Trophoblast cell (in vitro differentiated cells and primary cell): ENCODE measurements at regions not wholly inside any gene's neighbourhood (a gene's known extent, or its start where the extent isn't known, plus 50 kb on each side); places are given as distances from the start of the nearest gene placed in this dataset.

Source experiments
- DNase-seq, 2 donors: peaks; one replicate each; pipeline ENCODE4 v3.0.0-alpha.2; 2016
- H2AFZ ChIP-seq: 2 replicates; pipeline ENCODE4 v1.6.1; 2013; ENCODE audit warnings: low read length, moderate library complexity, mild to moderate bottlenecking; ENCODE audit not compliant: insufficient read depth, poor library complexity
- H2AK5ac ChIP-seq: 2 replicates; pipeline ENCODE4 v1.6.1; 2013; ENCODE audit warnings: mild to moderate bottlenecking, low read length
- H2BK120ac ChIP-seq: 2 replicates; pipeline ENCODE4 v1.6.1; 2013; ENCODE audit warnings: low read length, mild to moderate bottlenecking, moderate library complexity; ENCODE audit not compliant: insufficient read depth, poor library complexity
- H2BK12ac ChIP-seq: 2 replicates; pipeline ENCODE4 v1.6.1; 2013; ENCODE audit warnings: mild to moderate bottlenecking, low read length, moderate library complexity
- H2BK5ac ChIP-seq: 2 replicates; pipeline ENCODE4 v1.6.1; 2013; ENCODE audit warnings: low read length, low read depth, moderate library complexity, mild to moderate bottlenecking; ENCODE audit not compliant: poor library complexity
- H3K14ac ChIP-seq: 2 replicates; pipeline ENCODE4 v1.6.1; 2013; ENCODE audit warnings: mild to moderate bottlenecking, low read length
- H3K18ac ChIP-seq: 2 replicates; pipeline ENCODE4 v1.6.1; 2013; ENCODE audit warnings: mild to moderate bottlenecking, low read length
- H3K23ac ChIP-seq: 2 replicates; pipeline ENCODE4 v1.6.1; 2013; ENCODE audit warnings: low read length
- H3K27ac ChIP-seq: 2 replicates; pipeline ENCODE4 v1.5.1; 2013; ENCODE audit warnings: low read depth, mild to moderate bottlenecking, inconsistent platforms, low read length, moderate library complexity
- H3K27me3 ChIP-seq: 2 replicates; pipeline ENCODE4 v1.6.1; 2013; ENCODE audit warnings: inconsistent platforms, mild to moderate bottlenecking, low read length, moderate library complexity; ENCODE audit not compliant: insufficient read depth
- H3K36me3 ChIP-seq, 2 experiments: 1 replicate in 1 of 2; 2 replicates in 1 of 2; pipeline ENCODE4 v1.6.1; 2013; ENCODE audit warnings: low read length in 2 of 2, mild to moderate bottlenecking in 2 of 2, moderate library complexity in 1 of 2; ENCODE audit not compliant: insufficient read depth in 2 of 2, control insufficient read depth in 1 of 2
- H3K4ac ChIP-seq: 2 replicates; pipeline ENCODE4 v1.6.1; 2013; ENCODE audit warnings: low read depth, mild to moderate bottlenecking, low read length, moderate library complexity
- H3K4me1 ChIP-seq, 2 experiments: 1 replicate in 1 of 2; 2 replicates in 1 of 2; pipeline ENCODE4 v1.6.1; 2013; ENCODE audit warnings: low read length in 2 of 2, mild to moderate bottlenecking in 2 of 2, moderate library complexity in 1 of 2; ENCODE audit not compliant: insufficient read depth in 2 of 2, control insufficient read depth in 1 of 2
- H3K4me2 ChIP-seq: 2 replicates; pipeline ENCODE4 v1.6.1; 2013; ENCODE audit warnings: inconsistent platforms, mild to moderate bottlenecking, low read length, moderate library complexity
- H3K4me3 ChIP-seq: 2 replicates; pipeline ENCODE4 v1.5.1; 2013; ENCODE audit warnings: mild to moderate bottlenecking, low read depth, low read length, inconsistent platforms
- H3K79me1 ChIP-seq: one replicate; pipeline ENCODE4 v1.6.1; 2013; ENCODE audit warnings: low read length
- H3K79me2 ChIP-seq: 2 replicates; pipeline ENCODE4 v1.6.1; 2013; ENCODE audit warnings: low read length, mild to moderate bottlenecking; ENCODE audit not compliant: control insufficient read depth, insufficient read depth, poor library complexity
- H3K9ac ChIP-seq: 2 replicates; pipeline ENCODE4 v1.6.1; 2013; ENCODE audit warnings: mild to moderate bottlenecking, low read length
- H3K9me3 ChIP-seq: 2 replicates; pipeline ENCODE4 v1.6.1; 2013; ENCODE audit warnings: low read depth, mild to moderate bottlenecking, control low read depth, inconsistent platforms, low read length; ENCODE audit not compliant: insufficient read depth
- H4K12ac ChIP-seq: 2 replicates; pipeline ENCODE4 v1.6.1; 2013; ENCODE audit warnings: low read depth, mild to moderate bottlenecking, low read length, moderate library complexity
- H4K8ac ChIP-seq: 2 replicates; pipeline ENCODE4 v1.6.1; 2013; ENCODE audit warnings: low read depth, mild to moderate bottlenecking, low read length, moderate library complexity
- H4K91ac ChIP-seq: one replicate; pipeline ENCODE4 v1.6.1; 2013; ENCODE audit warnings: low read depth, mild to moderate bottlenecking, low read length, moderate library complexity
- WGBS: extraction: QIAGEN DNeasy Blood & Tissue Kit; methylation state at CpG from one replicate; pipeline ENCODE4 v1.1.7; 2013; ENCODE audit warnings: missing lambda C conversion rate; ENCODE audit not compliant: insufficient read length, insufficient coverage; ENCODE audit errors: extremely low coverage; 5-methylcytosine and 5-hydroxymethylcytosine counted together

- Histone ChIP-seq H3K36me3 (no peaks in the 10 kb centered on the region), H3K79me2 (no peaks in the 10 kb centered on the region), H2AK5ac (no peak overlapping the region), H4K91ac (no peak overlapping the region), H3K23ac (no peak overlapping the region), H3K14ac (no peak overlapping the region), H3K4me2 (no peak overlapping the region), H4K12ac (no peak overlapping the region), H3K9ac (no peak overlapping the region), H4K8ac (no peak overlapping the region), H3K79me1 (no peaks in the 10 kb centered on the region), H3K4me1 (no peaks in the 10 kb centered on the region), H3K27ac (no peak overlapping the region), H2BK12ac (no peak overlapping the region), H2BK5ac (no peak overlapping the region), H3K4ac (no peak overlapping the region), H3K18ac (no peak overlapping the region), H2AFZ (no peak overlapping the region), H3K27me3 (no peaks in the 10 kb centered on the region), H3K9me3 (peaks cover 1% of the 10 kb centered on the region), H2BK120ac (no peak overlapping the region), H3K4me3 (no peak overlapping the region)
- no CpG with 5 or more reads among the region's 4 CpGs for WGBS
- no peak for DNase-seq
Measured at GRCh38 chr5:5751498-5751897, 329.0 kb downstream of the ICE1 start.

GRCh38 chr5:5741418-5741817 is 318.9 kb downstream of the ICE1 start:
- Histone ChIP-seq H3K27ac (no peak overlapping the region), H3K79me1 (no peaks in the 10 kb centered on the region), H3K14ac (no peak overlapping the region), H4K8ac (no peak overlapping the region), H2BK120ac (no peak overlapping the region), H3K4me2 (no peak overlapping the region), H3K18ac (no peak overlapping the region), H3K36me3 (no peaks in the 10 kb centered on the region), H3K4ac (no peak overlapping the region), H2AFZ (no peak overlapping the region), H3K23ac (no peak overlapping the region), H4K91ac (no peak overlapping the region), H3K9ac (no peak overlapping the region), H3K4me1 (no peaks in the 10 kb centered on the region), H3K27me3 (no peaks in the 10 kb centered on the region), H4K12ac (no peak overlapping the region), H3K9me3 (no peaks in the 10 kb centered on the region), H2AK5ac (no peak overlapping the region), H3K79me2 (no peaks in the 10 kb centered on the region), H2BK12ac (no peak overlapping the region), H2BK5ac (no peak overlapping the region), H3K4me3 (no peak overlapping the region)
- no peak for DNase-seq

GRCh38 chr5:5739490-5739945 is 317.0 kb downstream of the ICE1 start:
- Histone ChIP-seq H3K27me3 (no peaks in the 10 kb centered on the region), H3K4ac (no peak overlapping the region), H3K79me2 (no peaks in the 10 kb centered on the region), H3K4me3 (no peak overlapping the region), H3K14ac (no peak overlapping the region), H2BK5ac (no peak overlapping the region), H3K18ac (no peak overlapping the region), H3K9me3 (no peaks in the 10 kb centered on the region), H3K27ac (no peak overlapping the region), H3K4me1 (no peaks in the 10 kb centered on the region), H3K9ac (no peak overlapping the region), H3K4me2 (no peak overlapping the region), H3K79me1 (no peaks in the 10 kb centered on the region), H2AK5ac (no peak overlapping the region), H4K12ac (no peak overlapping the region), H4K91ac (no peak overlapping the region), H4K8ac (no peak overlapping the region), H3K23ac (no peak overlapping the region), H2AFZ (no peak overlapping the region), H2BK12ac (no peak overlapping the region), H3K36me3 (no peaks in the 10 kb centered on the region), H2BK120ac (no peak overlapping the region)
- DNase-seq: no peak
- no CpG with 5 or more reads among the region's 3 CpGs for whole genome bisulfite sequencing

- Histone ChIP-seq H4K91ac (no peak overlapping the region), H2BK5ac (no peak overlapping the region), H3K27ac (no peak overlapping the region), H2BK12ac (no peak overlapping the region), H3K36me3 (no peaks in the 10 kb centered on the region), H2BK120ac (no peak overlapping the region), H3K4me3 (no peak overlapping the region), H2AK5ac (no peak overlapping the region), H3K27me3 (no peaks in the 10 kb centered on the region), H4K12ac (no peak overlapping the region), H3K14ac (no peak overlapping the region), H4K8ac (no peak overlapping the region), H3K9ac (no peak overlapping the region), H3K23ac (no peak overlapping the region), H3K18ac (no peak overlapping the region), H3K9me3 (no peaks in the 10 kb centered on the region), H3K4me2 (no peak overlapping the region), H3K4ac (no peak overlapping the region), H2AFZ (no peak overlapping the region), H3K79me1 (no peaks in the 10 kb centered on the region), H3K4me1 (no peaks in the 10 kb centered on the region), H3K79me2 (no peaks in the 10 kb centered on the region)
- DNase-seq: no peak
- WGBS: no CpG with 5 or more reads among the region's 2 CpGs
Measured at GRCh38 chr5:5738797-5739489, 316.5 kb downstream of the ICE1 start.
